ENCODE measurements at regions not wholly inside any gene's neighbourhood (a gene's known extent, or its start where the extent isn't known, plus 50 kb on each side); places are given as distances from the start of the nearest gene placed in this dataset.

GRCh38 chr11:135027461-135027860, 615.4 kb upstream of the B3GAT1 start:
- TF ChIP-seq, protein P1, sequence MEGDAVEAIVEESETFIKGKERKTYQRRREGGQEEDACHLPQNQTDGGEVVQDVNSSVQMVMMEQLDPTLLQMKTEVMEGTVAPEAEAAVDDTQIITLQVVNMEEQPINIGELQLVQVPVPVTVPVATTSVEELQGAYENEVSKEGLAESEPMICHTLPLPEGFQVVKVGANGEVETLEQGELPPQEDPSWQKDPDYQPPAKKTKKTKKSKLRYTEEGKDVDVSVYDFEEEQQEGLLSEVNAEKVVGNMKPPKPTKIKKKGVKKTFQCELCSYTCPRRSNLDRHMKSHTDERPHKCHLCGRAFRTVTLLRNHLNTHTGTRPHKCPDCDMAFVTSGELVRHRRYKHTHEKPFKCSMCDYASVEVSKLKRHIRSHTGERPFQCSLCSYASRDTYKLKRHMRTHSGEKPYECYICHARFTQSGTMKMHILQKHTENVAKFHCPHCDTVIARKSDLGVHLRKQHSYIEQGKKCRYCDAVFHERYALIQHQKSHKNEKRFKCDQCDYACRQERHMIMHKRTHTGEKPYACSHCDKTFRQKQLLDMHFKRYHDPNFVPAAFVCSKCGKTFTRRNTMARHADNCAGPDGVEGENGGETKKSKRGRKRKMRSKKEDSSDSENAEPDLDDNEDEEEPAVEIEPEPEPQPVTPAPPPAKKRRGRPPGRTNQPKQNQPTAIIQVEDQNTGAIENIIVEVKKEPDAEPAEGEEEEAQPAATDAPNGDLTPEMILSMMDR (IDR thresholded peaks at IDR 0.05), result no peak
- no peak for TF ChIP-seq POLR2A (IDR thresholded peaks at IDR 0.05)

Data from lower leg skin (tissue), 3 donors.